ENCODE measurements at regions not wholly inside any gene's neighbourhood (a gene's known extent, or its start where the extent isn't known, plus 50 kb on each side); places are given as distances from the start of the nearest gene placed in this dataset.
A peak's percentile ranks its signal among the peaks of the same experiment; 100 is the strongest.
"Not testable (repeated sequence)": the region's sequence is repeated elsewhere in the genome, so short reads cannot be mapped to it uniquely, and the experiment has no call there.

GRCh38 chr6:78526432-78526831 is 340.9 kb upstream of the IRAK1BP1 start:
- H3K4me3 ChIP-seq (ENCODE audit: low read depth, low read length): no peak overlapping the region
- TF ChIP-seq, protein P1, sequence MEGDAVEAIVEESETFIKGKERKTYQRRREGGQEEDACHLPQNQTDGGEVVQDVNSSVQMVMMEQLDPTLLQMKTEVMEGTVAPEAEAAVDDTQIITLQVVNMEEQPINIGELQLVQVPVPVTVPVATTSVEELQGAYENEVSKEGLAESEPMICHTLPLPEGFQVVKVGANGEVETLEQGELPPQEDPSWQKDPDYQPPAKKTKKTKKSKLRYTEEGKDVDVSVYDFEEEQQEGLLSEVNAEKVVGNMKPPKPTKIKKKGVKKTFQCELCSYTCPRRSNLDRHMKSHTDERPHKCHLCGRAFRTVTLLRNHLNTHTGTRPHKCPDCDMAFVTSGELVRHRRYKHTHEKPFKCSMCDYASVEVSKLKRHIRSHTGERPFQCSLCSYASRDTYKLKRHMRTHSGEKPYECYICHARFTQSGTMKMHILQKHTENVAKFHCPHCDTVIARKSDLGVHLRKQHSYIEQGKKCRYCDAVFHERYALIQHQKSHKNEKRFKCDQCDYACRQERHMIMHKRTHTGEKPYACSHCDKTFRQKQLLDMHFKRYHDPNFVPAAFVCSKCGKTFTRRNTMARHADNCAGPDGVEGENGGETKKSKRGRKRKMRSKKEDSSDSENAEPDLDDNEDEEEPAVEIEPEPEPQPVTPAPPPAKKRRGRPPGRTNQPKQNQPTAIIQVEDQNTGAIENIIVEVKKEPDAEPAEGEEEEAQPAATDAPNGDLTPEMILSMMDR (IDR thresholded peaks at IDR 0.05; ENCODE audit: insufficient read depth, low read length): no peak
- no peak for DNase-seq (ENCODE audit: low read depth)

DNA sequence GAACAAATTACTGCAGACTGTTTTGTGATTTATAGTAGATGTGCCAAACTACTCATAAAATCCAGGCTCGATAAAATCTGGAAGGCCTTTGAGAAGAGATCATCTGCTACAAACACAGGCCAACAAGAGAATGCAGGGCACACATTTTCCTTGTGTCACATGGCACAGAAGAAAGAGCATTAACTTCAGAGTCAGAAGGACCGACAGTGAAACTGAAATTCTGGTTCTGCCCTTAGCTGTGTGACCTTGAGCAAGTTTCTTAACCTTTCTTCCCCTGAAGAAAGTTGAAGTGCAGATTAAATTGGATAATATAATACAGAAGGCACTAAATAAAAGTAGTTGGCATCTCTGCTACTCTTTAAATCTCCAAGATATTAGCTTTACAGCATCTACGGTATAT is 338.4 kb upstream of the IRAK1BP1 start:
- TF ChIP-seq, protein P1 (IDR thresholded peaks at IDR 0.05; ENCODE audit: insufficient read depth, low read length): no peak
- no peak for DNase-seq (ENCODE audit: low read depth)
- H3K4me3 ChIP-seq (ENCODE audit: low read depth, low read length): no peak overlapping the region

DNA sequence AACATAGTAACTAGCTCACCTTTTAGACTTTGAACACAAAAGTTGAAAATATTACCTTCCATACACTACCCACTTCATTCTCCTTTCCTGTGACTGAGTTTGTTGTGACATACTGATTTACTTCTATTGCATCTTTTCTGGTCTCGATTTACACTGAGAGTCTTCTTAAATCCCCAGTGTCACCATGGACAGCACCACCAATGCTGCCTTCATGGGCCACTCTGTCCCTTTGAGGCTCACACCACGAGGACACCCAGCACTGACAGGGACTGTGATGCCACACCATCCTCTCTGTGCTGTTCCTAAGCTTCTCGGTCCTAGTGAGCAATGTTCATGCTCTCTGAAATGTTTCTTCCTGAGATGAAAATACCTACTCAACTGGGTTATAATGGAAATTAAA is 337.1 kb upstream of the IRAK1BP1 start:
- no peak overlapping the region for H3K4me3 ChIP-seq (ENCODE audit: low read depth, low read length)
- TF ChIP-seq, protein P1 (IDR thresholded peaks at IDR 0.05; ENCODE audit: insufficient read depth, low read length): no peak
- DNase-seq (ENCODE audit: low read depth): no peak

DNA sequence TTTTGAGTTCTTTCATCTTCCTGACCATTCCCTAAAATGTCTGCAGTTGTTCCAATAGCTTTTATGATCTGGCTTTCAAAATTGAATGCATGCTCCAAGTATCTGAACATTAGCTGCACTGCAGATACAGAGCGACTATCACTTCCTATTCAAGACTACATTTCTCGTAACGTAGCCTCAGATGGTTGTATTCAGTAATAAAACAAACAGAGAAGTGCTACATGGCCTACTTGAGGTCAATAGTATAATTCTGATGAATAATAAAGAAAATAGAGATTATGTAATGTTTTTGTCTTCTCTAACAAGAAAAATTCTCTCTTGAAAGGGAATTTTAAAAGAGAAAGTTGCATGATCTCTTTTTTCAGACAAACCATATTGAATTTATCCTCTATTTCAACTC is 333.9 kb upstream of the IRAK1BP1 start:
- H3K4me3 ChIP-seq (ENCODE audit: low read depth, low read length): no peak overlapping the region
- DNase-seq (ENCODE audit: low read depth): peak; percentile 21
- TF ChIP-seq, protein P1 (IDR thresholded peaks at IDR 0.05; ENCODE audit: insufficient read depth, low read length): no peak

- TF ChIP-seq, protein P1 (IDR thresholded peaks at IDR 0.05; ENCODE audit: insufficient read depth, low read length): no peak
- no peak for DNase-seq (ENCODE audit: low read depth)
Measured at GRCh38 chr6:78533876-78534275, 333.5 kb upstream of the IRAK1BP1 start.

GRCh38 chr6:78538002-78538401 is 329.3 kb upstream of the IRAK1BP1 start:
- H3K4me3 ChIP-seq (ENCODE audit: low read depth, low read length): no peak overlapping the region
- DNase-seq (ENCODE audit: low read depth): peak; percentile 29
- TF ChIP-seq, protein P1 (IDR thresholded peaks at IDR 0.05; ENCODE audit: insufficient read depth, low read length): no peak

More at GRCh38 chr6:78533876-78534275, 333.5 kb upstream of the IRAK1BP1 start:
- H3K4me3 ChIP-seq (ENCODE audit: low read depth, low read length): no peak overlapping the region

DNA sequence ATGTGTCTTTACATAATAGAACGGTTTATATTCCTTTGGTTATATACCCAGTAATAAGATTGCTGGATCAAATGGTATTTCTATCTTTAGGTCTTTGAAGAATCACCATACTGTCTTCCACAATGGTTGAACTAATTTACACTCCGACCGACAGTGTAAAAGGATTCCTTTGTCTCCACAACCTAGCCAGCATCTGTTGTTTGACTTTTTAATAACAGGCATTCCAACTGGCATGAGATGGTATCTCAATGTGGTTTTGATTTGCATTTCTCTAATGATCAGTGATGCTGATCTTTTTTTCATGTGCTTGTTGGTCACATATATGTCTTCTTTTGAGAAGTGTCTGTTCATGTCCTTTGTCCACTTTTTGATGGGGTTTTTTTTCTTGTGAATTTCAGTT is 319.7 kb upstream of the IRAK1BP1 start:
- not testable (repeated sequence) for H3K4me3 ChIP-seq (ENCODE audit: low read depth, low read length); DNase-seq (ENCODE audit: low read depth)

Data from fibroblast of the aortic adventitia (primary cell).